Endometrium (tissue), 2 donors: ENCODE measurements at regions not wholly inside any gene's neighbourhood (a gene's known extent, or its start where the extent isn't known, plus 50 kb on each side); places are given as distances from the start of the nearest gene placed in this dataset.

ENCODE experiments used
- FAIRE-seq: peaks from 2 replicates; lab custom pipeline; 2012; peaks lifted over from hg19 to GRCh38; lab: Jason Lieb, UNC
- donor health status: control.
- donor health status: control.

- FAIRE-seq = no peak
These were observed 89.6 kb downstream of the ZNF280B start for GRCh38 chr22:22418957-22419356.

DNA sequence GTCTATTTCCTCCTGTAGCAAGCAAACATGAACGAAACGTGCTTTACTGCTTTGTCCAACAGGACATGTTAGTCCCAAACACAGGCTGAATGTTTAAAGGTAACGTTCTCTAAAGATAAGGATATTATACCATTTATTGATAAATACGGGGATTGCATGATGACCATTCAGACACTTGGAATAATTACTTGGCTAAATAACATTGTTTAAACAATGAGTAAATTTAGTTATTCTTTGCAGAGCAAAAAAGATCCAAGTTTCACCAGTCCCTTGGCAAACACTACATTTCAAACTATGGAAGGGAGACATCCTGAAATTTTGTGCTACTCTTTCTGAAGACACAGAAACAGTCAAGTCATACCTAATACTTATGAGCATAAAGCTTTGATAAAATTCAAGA is 88.0 kb downstream of the ZNF280B start:
- FAIRE-seq = no peak

- FAIRE-seq = no peak
These were observed 87.2 kb downstream of the ZNF280B start for GRCh38 chr22:22421392-22421791.

GRCh38 chr22:22422629-22423112 is 85.9 kb downstream of the ZNF280B start:
- FAIRE-seq = no peak

DNA sequence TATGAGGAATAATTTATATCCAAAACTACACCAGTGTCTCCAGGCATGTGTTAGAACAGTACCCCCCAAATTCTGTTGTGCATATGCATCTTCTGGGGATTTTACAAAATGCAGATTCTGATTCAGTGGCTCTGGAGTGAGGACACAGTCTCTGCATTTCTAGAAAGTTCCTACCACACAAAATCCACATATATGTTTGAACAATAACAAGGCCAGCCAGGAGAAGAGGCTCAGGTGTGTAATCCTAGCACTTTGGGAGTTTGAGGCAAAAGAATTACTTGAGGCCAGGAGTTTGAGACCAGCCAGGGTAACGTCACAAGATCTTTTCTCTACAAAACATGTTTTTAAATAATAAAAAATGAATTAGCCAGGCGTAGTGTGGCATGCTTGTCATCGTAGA is 84.9 kb downstream of the ZNF280B start:
- FAIRE-seq = no peak

DNA sequence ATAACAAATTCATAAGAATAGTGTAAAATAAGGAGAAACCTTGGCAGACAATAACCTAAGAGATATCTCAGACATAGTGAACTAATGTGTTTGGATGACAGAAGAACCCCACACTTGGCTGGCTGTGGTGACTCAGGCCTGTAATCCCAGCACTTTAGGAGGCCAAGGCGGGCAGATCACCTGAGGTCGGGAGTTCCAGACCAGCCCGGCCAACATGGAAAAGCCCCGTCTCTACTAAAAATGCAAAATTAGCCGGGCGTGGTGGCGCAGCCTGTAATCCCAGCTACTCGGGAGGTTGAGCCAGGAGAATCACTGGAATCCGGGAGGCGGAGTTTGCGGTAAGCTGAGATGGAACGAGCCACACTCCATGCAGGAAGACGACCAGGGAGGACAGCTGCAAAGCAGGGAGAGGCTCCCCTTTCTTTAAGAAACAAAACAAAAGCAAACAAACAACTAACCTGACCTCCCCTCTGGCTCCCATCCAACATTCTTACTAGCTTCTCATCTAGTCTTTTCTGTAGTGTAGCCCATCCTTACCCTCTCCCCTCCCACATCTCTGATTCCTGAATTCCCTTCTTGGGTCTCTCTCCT is 84.2 kb downstream of the ZNF280B start:
- FAIRE-seq = no peak

DNA sequence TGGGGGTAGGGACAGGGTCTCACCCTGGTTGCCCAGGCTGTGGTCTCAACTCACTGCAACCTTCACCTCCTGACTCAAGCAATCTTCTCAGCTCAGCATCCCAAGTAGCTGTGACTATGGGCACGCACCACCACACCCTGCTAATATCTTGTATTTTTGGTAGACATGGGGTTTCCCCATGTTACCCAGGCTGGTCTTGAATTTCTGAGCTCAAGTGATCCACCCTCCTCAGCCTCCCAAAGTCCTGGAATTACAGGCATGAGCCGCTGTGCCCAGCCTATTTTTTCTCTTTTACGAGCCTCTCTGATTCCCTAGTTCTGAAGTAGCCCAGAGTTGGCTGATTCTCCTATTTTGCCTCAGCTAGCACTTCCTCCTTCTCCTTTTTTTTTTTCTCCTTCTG is 83.6 kb downstream of the ZNF280B start:
- FAIRE-seq = no peak

DNA sequence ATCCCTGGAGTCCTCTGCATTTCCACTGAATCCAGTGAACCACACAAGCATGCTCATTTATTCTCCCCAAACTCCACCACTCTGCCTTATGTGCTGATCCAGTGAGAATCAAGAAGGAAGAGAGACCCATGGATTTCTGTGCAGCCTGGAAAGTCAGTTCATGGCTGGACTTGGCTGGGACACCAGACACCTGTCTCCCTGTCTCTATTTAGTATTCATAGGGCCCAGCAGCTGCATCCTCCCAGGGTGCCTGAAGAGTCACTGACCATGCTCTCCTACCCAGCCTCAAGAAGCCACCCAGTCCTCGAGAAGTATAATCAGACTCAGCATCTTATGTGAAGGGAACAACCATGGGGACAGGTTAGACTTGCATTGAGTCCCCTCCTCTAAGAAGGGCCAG is 83.2 kb downstream of the ZNF280B start:
- FAIRE-seq = no peak

GRCh38 chr22:22425783-22426624 is 82.5 kb downstream of the ZNF280B start:
- no peak for FAIRE-seq

DNA sequence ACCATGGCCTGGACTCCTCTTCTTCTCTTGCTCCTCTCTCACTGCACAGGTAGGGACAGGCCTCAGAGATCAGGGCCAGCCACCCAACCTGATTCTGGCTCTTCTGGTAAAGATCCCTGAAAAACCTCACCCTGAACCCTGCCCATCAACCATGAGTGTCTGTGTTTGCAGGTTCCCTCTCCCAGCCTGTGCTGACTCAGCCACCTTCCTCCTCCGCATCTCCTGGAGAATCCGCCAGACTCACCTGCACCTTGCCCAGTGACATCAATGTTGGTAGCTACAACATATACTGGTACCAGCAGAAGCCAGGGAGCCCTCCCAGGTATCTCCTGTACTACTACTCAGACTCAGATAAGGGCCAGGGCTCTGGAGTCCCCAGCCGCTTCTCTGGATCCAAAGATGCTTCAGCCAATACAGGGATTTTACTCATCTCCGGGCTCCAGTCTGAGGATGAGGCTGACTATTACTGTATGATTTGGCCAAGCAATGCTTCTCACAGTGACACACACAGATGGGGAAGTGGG is 80.9 kb downstream of the ZNF280B start:
- no peak for FAIRE-seq

GRCh38 chr22:22428222-22429098 is 80.1 kb downstream of the ZNF280B start:
- no peak for FAIRE-seq

- FAIRE-seq = no peak
These were observed 79.0 kb downstream of the ZNF280B start for GRCh38 chr22:22429369-22430108.

- peak; percentile 91 for FAIRE-seq
These were observed 78.3 kb downstream of the ZNF280B start for GRCh38 chr22:22430111-22430820.

DNA sequence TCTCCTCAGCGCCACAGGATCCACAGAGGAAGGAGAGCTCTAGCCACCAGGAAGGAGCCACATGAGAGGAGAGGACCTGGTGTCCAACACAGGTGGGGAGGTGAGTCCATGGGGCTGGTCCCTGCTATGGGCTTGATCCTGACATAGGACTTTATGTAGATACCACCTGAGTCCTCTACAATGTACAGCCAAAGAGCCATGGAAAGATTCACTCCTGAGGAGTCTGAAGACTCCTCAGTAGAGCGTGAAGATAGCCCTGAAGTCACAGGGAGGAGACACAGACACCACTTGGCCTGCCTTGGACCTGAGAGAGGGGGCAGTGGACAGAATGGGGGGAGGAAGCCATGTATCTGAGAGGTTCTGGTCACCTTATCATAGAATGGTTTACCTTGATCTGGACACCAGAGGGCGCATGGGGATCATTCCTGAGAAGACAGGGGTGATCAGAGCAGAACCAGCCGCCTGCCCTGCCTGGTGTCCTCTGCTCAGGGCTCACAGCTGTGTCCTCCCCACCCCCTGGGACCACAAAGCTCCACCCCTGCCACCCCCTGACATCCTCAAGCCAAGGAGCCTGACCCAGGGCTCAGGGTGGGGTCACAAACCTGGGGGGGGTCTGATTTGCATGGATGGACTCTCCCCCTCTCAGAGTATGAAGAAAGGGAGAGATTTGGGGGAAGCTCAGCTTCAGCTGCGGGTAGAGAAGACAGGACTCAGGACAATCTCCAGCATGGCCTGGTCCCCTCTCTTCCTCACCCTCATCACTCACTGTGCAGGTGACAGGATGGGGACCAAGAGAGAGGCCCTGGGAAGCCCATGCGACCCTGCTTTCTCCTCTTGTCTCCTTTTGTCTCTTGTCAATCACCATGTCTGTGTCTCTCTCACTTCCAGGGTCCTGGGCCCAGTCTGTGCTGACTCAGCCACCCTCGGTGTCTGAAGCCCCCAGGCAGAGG is 77.0 kb downstream of the ZNF280B start:
- FAIRE-seq = no peak

- no peak for FAIRE-seq
These were observed 76.1 kb downstream of the ZNF280B start for GRCh38 chr22:22432479-22432878.

GRCh38 chr22:22432937-22433336 is 75.6 kb downstream of the ZNF280B start:
- FAIRE-seq = no peak

GRCh38 chr22:22433770-22434169 is 74.8 kb downstream of the ZNF280B start:
- FAIRE-seq = no peak
